Fibroblast of lung (primary cell): ENCODE measurements at regions not wholly inside any gene's neighbourhood (a gene's known extent, or its start where the extent isn't known, plus 50 kb on each side); places are given as distances from the start of the nearest gene placed in this dataset.

Experiments
- DNase-seq, 2 donors: peaks; one replicate each; pipeline versions ENCODE4 v3.0.0 to v3.0.0-alpha.2; 2010; ENCODE audit warnings: low read depth in 2 of 2
- H2AFZ ChIP-seq: 2 replicates; pipeline ENCODE4 v1.5.1; 2012; ENCODE audit warnings: low read length, control low read depth, inconsistent platforms
- H3K27ac ChIP-seq: 2 replicates; pipeline ENCODE4 v1.5.1; 2011; ENCODE audit warnings: low read length, control low read depth; ENCODE audit not compliant: insufficient read depth
- H3K27me3 ChIP-seq: 2 replicates; pipeline ENCODE4 v1.5.1; 2011; ENCODE audit warnings: mild to moderate bottlenecking, low read length; ENCODE audit not compliant: control insufficient read depth, insufficient read depth
- H3K36me3 ChIP-seq: 2 replicates; pipeline ENCODE4 v1.5.1; 2011; ENCODE audit warnings: low read length; ENCODE audit not compliant: control insufficient read depth, insufficient read depth
- H3K4me1 ChIP-seq: 2 replicates; pipeline ENCODE4 v1.5.1; 2011; ENCODE audit warnings: low read length; ENCODE audit not compliant: control insufficient read depth, insufficient read depth; ENCODE audit errors: extremely low read depth
- H3K4me2 ChIP-seq: 2 replicates; pipeline ENCODE4 v1.5.1; 2011; ENCODE audit warnings: low read length, control low read depth; ENCODE audit not compliant: insufficient read depth; ENCODE audit errors: extremely low read depth
- H3K4me3 ChIP-seq, 4 experiments: fragments of 200-600 bp in 1 of 4; sonication (generic) in 1 of 4; replicated peaks in 1 of 4; 2 replicates each; pipeline ENCODE4 v1.5.1; 2011 to 2016; ENCODE audit warnings: low read length in 4 of 4, low read depth in 3 of 4, mild to moderate bottlenecking in 3 of 4, control low read depth in 2 of 4, inconsistent platforms in 1 of 4, mixed read lengths in 1 of 4; ENCODE audit not compliant: insufficient read depth in 1 of 4; ENCODE audit errors: control extremely low read depth in 1 of 4
- H3K79me2 ChIP-seq: 2 replicates; pipeline ENCODE4 v1.5.1; 2012; ENCODE audit warnings: mild to moderate bottlenecking, low read length, inconsistent platforms; ENCODE audit not compliant: control insufficient read depth, insufficient read depth
- H3K9ac ChIP-seq: 2 replicates; pipeline ENCODE4 v1.5.1; 2011; ENCODE audit warnings: mild to moderate bottlenecking, low read length, control low read depth; ENCODE audit not compliant: insufficient read depth
- H3K9me3 ChIP-seq: 2 replicates; pipeline ENCODE4 v1.5.1; 2012; ENCODE audit warnings: low read depth, low read length; ENCODE audit not compliant: control insufficient read depth, insufficient read depth
- H4K20me1 ChIP-seq: 2 replicates; pipeline ENCODE4 v1.5.1; 2011; ENCODE audit warnings: low read length; ENCODE audit not compliant: control insufficient read depth, insufficient read depth; ENCODE audit errors: extremely low read depth
- EZH2 ChIP-seq: IDR thresholded peaks from 2 replicates; pipeline ENCODE4 v1.5.1; 2012; ENCODE audit warnings: low read length, control low read depth, mild to moderate bottlenecking; ENCODE audit errors: missing control alignments
- TF ChIP-seq, protein P1 (sequence below), 2 donors: IDR thresholded peaks in 1 of 2; conservative IDR thresholded peaks in 1 of 2; 1 replicate in 1 of 2; 2 replicates in 1 of 2; pipeline ENCODE4 v1.5.1; 2011 to 2012; ENCODE audit warnings: low read length in 2 of 2, control low read depth in 1 of 2, inconsistent platforms in 1 of 2, low read depth in 1 of 2, mild to moderate bottlenecking in 1 of 2

DNA sequence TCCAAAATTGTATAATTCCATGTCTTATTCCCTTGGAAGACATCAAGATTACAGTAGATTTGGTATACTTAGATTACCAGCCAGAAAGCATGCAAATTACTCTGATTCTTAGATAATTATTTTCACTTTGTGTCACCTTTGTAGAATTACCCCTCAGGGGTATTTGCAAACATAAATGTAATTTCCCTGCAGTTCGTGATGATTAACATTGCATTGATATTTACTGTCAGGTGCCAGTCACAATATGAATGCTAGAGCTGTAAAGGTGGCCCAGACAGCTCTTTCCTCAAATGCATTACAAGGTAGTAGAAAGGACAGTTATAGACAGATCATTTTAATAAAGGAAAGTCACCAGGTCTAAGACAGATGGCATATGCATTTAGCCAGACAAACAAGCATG, 1537.5 kb upstream of the PIK3C3 start:
- Histone ChIP-seq H4K20me1 (no peaks in the 10 kb centered on the region), H3K36me3 (no peaks in the 10 kb centered on the region), H2AFZ (no peak overlapping the region), H3K4me1 (no peaks in the 10 kb centered on the region), H3K79me2 (no peaks in the 10 kb centered on the region), H3K27ac (no peak overlapping the region), H3K9me3 (no peaks in the 10 kb centered on the region), H3K4me3 (no peak overlapping the region), H3K27me3 (no peaks in the 10 kb centered on the region), H3K9ac (no peak overlapping the region), H3K4me2 (no peak overlapping the region)
- TF ChIP-seq, protein P1, sequence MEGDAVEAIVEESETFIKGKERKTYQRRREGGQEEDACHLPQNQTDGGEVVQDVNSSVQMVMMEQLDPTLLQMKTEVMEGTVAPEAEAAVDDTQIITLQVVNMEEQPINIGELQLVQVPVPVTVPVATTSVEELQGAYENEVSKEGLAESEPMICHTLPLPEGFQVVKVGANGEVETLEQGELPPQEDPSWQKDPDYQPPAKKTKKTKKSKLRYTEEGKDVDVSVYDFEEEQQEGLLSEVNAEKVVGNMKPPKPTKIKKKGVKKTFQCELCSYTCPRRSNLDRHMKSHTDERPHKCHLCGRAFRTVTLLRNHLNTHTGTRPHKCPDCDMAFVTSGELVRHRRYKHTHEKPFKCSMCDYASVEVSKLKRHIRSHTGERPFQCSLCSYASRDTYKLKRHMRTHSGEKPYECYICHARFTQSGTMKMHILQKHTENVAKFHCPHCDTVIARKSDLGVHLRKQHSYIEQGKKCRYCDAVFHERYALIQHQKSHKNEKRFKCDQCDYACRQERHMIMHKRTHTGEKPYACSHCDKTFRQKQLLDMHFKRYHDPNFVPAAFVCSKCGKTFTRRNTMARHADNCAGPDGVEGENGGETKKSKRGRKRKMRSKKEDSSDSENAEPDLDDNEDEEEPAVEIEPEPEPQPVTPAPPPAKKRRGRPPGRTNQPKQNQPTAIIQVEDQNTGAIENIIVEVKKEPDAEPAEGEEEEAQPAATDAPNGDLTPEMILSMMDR (conservative IDR thresholded peaks at IDR 0.05 in 1 of 2, IDR thresholded peaks at IDR 0.05 in 1 of 2; ENCODE audit: low read depth in 1 of 2, low read length in 2 of 2): no peak
- no peak for TF ChIP-seq EZH2
- no peak for DNase-seq

DNA sequence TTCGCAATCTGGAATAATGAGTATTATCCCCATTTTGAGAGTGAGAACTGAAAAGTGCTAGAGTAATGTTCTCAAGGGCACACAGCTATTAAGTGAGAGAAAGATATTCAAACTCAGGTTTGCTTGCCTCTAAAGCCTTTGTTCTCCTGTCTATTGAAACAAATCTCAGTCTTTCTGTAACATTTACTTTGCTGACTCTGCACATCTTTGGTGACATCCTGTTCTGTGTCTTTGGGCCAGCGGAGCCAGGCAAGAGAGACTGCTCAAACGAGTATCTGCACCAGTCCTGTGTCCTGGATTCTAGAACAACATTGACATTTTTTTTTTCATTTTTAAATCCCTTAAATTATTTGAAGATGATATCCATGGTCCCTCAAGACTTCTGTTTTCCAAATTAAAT, 1539.2 kb upstream of the PIK3C3 start:
- Histone ChIP-seq H3K79me2 (no peaks in the 10 kb centered on the region), H3K9ac (no peak overlapping the region), H3K4me1 (no peaks in the 10 kb centered on the region), H3K36me3 (no peaks in the 10 kb centered on the region), H3K27ac (no peak overlapping the region), H3K27me3 (no peaks in the 10 kb centered on the region), H3K4me3 (no peak overlapping the region), H4K20me1 (no peaks in the 10 kb centered on the region), H3K4me2 (no peak overlapping the region), H3K9me3 (no peaks in the 10 kb centered on the region), H2AFZ (no peak overlapping the region)
- no peak for DNase-seq
- TF ChIP-seq, protein P1 (conservative IDR thresholded peaks at IDR 0.05 in 1 of 2, IDR thresholded peaks at IDR 0.05 in 1 of 2; ENCODE audit: low read depth in 1 of 2, low read length in 2 of 2): no peak
- TF ChIP-seq EZH2: no peak

DNA sequence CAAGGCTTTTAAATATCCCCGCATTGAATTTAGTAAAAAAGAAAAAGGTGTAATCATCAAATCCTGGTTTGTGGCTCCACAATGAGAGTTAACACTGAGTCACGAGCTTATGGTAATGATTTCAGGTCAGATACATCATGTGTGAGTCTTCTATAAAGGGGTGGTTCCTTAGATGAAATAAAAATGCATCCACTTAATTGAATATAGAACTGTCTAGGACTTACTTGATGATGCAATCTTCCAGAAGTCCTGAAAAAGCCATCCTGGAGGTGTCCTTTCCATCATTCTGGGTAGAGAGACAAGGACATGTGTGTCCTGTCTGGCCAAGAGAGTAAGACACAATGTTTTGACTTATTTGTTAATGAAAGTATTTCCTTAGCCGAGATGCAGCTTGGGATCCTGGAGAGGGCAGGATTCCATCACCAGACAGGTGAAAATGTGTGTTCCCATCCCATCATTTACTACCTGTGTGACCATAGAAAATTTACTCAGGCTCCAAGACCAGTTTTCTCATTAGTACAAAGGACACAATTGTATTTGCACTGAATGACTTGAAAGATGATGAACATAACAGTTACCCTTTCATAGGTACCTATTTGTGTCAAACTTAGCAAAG, 1539.8 kb upstream of the PIK3C3 start:
- TF ChIP-seq, protein P1 (conservative IDR thresholded peaks at IDR 0.05 in 1 of 2, IDR thresholded peaks at IDR 0.05 in 1 of 2; ENCODE audit: low read depth in 1 of 2, low read length in 2 of 2): no peak
- no peak for TF ChIP-seq EZH2
- Histone ChIP-seq H3K4me3 (no peak overlapping the region), H3K9ac (no peak overlapping the region), H3K4me1 (no peaks in the 10 kb centered on the region), H3K27me3 (no peaks in the 10 kb centered on the region), H3K27ac (no peak overlapping the region), H3K79me2 (no peaks in the 10 kb centered on the region), H3K4me2 (no peak overlapping the region), H2AFZ (no peak overlapping the region), H3K9me3 (no peaks in the 10 kb centered on the region), H3K36me3 (no peaks in the 10 kb centered on the region), H4K20me1 (no peaks in the 10 kb centered on the region)
- no peak for DNase-seq
